ENCODE measurements at regions not wholly inside any gene's neighbourhood (a gene's known extent, or its start where the extent isn't known, plus 50 kb on each side); places are given as distances from the start of the nearest gene placed in this dataset.

DNA sequence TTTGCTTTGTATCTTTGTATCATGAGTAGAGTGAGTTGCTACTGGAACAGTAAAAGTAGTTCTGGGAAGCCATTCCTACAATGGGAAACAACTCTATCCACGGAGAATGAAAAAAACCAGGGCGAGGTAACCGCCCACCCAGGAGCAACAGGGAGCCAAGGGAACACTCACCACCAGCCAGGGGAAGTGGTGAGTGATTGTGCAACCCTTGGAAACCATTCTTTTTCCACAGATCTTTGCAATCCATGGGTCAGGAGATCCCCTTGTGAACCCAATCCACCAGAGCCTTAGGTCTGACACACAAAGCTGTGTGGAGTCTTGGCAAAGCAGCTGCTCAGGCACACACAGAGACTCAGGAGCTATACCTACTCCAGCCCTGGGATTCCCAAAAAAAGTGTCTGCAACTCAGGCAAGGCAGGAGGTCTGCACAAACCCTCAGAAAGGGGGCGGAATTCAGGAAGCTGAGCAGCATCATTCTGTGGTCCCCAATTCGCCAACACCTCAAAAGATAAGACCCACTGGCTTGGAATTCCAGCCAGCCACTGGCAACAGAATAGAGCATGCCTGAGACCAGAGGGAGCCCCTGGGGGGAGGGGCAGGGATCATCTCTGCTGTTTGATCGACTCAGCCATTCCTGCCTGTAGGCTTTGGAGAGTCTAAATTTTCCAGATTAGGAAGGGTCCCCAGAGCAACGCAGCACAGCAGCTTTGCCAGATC is 52.1 kb upstream of the PPFIA2 start:
- TF ChIP-seq CTCF (IDR thresholded peaks at IDR 0.05; ENCODE audit: borderline replicate concordance) = no peak
- peaks cover 5% of the 10 kb centered on the region for H3K9me3 ChIP-seq (replicated peaks)
- H3K27ac ChIP-seq (replicated peaks) = no peak overlapping the region
- no peaks in the 10 kb centered on the region for H3K36me3 ChIP-seq
- H3K27me3 ChIP-seq (ENCODE audit: low read depth) = no peaks in the 10 kb centered on the region
- intact Hi-C loops (cut with micrococcal nuclease) = no loop called here
- DNase-seq = no peak
- H3K4me3 ChIP-seq = no peak overlapping the region
- H3K4me1 ChIP-seq = no peaks in the 10 kb centered on the region

GRCh38 chr12:81809829-81810595 is 50.9 kb upstream of the PPFIA2 start:
- no peaks in the 10 kb centered on the region for H3K4me1 ChIP-seq
- intact Hi-C loops (cut with micrococcal nuclease) = no loop called here
- no peak overlapping the region for H3K4me3 ChIP-seq
- TF ChIP-seq CTCF (IDR thresholded peaks at IDR 0.05; ENCODE audit: borderline replicate concordance) = no peak
- H3K9me3 ChIP-seq (replicated peaks) = peaks cover 13% of the 10 kb centered on the region
- no peaks in the 10 kb centered on the region for H3K36me3 ChIP-seq
- DNase-seq = no peak
- no peak overlapping the region for H3K27ac ChIP-seq (replicated peaks)
- no peaks in the 10 kb centered on the region for H3K27me3 ChIP-seq (ENCODE audit: low read depth)

GRCh38 chr12:81809113-81809777 is 50.1 kb upstream of the PPFIA2 start:
- intact Hi-C loops (cut with micrococcal nuclease) = no loop called here

More at GRCh38 chr12:81809113-81809777, 50.1 kb upstream of the PPFIA2 start:
- Histone ChIP-seq H3K9me3 (replicated peaks) (peaks cover 15% of the 10 kb centered on the region), H3K27me3 (ENCODE audit: low read depth) (no peaks in the 10 kb centered on the region), H3K36me3 (no peaks in the 10 kb centered on the region), H3K27ac (replicated peaks) (no peak overlapping the region), H3K4me3 (no peak overlapping the region), H3K4me1 (no peaks in the 10 kb centered on the region)
- TF ChIP-seq CTCF (IDR thresholded peaks at IDR 0.05; ENCODE audit: borderline replicate concordance) = no peak
- DNase-seq = no peak

All from left ventricle myocardium inferior (tissue), 1 donor.